Neural cell (in vitro differentiated cells): ENCODE measurements at regions not wholly inside any gene's neighbourhood (a gene's known extent, or its start where the extent isn't known, plus 50 kb on each side); places are given as distances from the start of the nearest gene placed in this dataset.

Experiments
- EP300 ChIP-seq: fragments of 450-650 bp; conservative IDR thresholded peaks from 2 replicates; pipeline ENCODE4 v1.6.1; 2014; ENCODE audit warnings: antibody characterized with exemption, mild to moderate bottlenecking, moderate library complexity; ENCODE audit not compliant: poor library complexity, severe bottlenecking
- EZH2 ChIP-seq: fragments of 200-600, 300-800 bp; shearing (Covaris generic), sonication (generic); IDR thresholded peaks from 2 replicates; pipeline ENCODE4 v1.6.1; 2014; ENCODE audit warnings: antibody characterized with exemption, low read length, borderline replicate concordance, mild to moderate bottlenecking; ENCODE audit not compliant: insufficient read depth, poor library complexity, severe bottlenecking
- MXI1 ChIP-seq: fragments of 450-650 bp; conservative IDR thresholded peaks from 2 replicates; pipeline ENCODE4 v1.6.1; 2014; ENCODE audit warnings: antibody characterized with exemption, mild to moderate bottlenecking; ENCODE audit not compliant: poor library complexity, severe bottlenecking
- RAD21 ChIP-seq: fragments of 450-650 bp; conservative IDR thresholded peaks from 2 replicates; pipeline ENCODE4 v1.6.1; 2014; ENCODE audit warnings: antibody characterized with exemption, mild to moderate bottlenecking, moderate library complexity
- TF ChIP-seq, protein P1 (sequence below): fragments of 450-650 bp; IDR thresholded peaks from 2 replicates; pipeline ENCODE4 v1.5.1; 2014; ENCODE audit warnings: antibody characterized with exemption, mild to moderate bottlenecking, moderate library complexity; ENCODE audit not compliant: poor library complexity, severe bottlenecking

DNA sequence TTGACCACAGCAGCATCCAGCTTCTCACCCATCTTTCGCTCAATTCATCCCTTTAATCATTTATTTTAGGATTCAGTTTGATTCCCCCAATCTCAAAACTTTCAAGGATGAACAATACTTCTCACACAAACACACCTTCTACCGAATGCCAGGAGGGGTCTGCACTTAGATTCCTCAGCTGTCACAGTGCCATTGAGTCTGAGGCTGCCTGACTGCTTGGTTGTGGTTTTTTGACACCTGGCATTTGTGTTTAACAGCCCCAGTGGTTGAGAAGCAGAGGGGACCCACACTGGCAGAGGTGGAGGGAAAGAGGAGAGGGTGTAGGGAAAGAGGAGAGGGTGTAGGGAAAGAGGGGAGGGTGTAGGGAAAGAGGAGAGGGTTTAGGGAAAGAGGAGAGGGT lies 54.9 kb downstream of the PALM2AKAP2 start:
- TF ChIP-seq EZH2 (no peak), EP300 (no peak), MXI1 (no peak), RAD21 (no peak)
- TF ChIP-seq, protein P1, sequence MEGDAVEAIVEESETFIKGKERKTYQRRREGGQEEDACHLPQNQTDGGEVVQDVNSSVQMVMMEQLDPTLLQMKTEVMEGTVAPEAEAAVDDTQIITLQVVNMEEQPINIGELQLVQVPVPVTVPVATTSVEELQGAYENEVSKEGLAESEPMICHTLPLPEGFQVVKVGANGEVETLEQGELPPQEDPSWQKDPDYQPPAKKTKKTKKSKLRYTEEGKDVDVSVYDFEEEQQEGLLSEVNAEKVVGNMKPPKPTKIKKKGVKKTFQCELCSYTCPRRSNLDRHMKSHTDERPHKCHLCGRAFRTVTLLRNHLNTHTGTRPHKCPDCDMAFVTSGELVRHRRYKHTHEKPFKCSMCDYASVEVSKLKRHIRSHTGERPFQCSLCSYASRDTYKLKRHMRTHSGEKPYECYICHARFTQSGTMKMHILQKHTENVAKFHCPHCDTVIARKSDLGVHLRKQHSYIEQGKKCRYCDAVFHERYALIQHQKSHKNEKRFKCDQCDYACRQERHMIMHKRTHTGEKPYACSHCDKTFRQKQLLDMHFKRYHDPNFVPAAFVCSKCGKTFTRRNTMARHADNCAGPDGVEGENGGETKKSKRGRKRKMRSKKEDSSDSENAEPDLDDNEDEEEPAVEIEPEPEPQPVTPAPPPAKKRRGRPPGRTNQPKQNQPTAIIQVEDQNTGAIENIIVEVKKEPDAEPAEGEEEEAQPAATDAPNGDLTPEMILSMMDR: no peak
